Stimulated activated CD4-positive, alpha-beta T cell treated with anti-CD3 and anti-CD28 coated beads, Interleukin-4, amount 100 ng/mL, for 4 hours (primary cell): ENCODE measurements at regions not wholly inside any gene's neighbourhood (a gene's known extent, or its start where the extent isn't known, plus 50 kb on each side); places are given as distances from the start of the nearest gene placed in this dataset.

Experiments used
- DNase-seq, 2 experiments: peaks; one replicate each; pipeline ENCODE4 v3.0.0-alpha.2; 2020

- no peak for DNase-seq
Observed at GRCh38 chr11:122309262-122309925, 193.4 kb upstream of the BLID start.

- DNase-seq: no peak
Observed at GRCh38 chr11:122308226-122308625, 192.2 kb upstream of the BLID start.

- no peak for DNase-seq
Observed at GRCh38 chr11:122307476-122308035, 191.5 kb upstream of the BLID start.

- no peak for DNase-seq
Observed at GRCh38 chr11:122306831-122307391, 190.9 kb upstream of the BLID start.

GRCh38 chr11:122305426-122306320 is 189.7 kb upstream of the BLID start:
- DNase-seq: no peak

- DNase-seq: no peak
Observed at GRCh38 chr11:122304973-122305372, 189.0 kb upstream of the BLID start.

GRCh38 chr11:122304306-122304705 is 188.3 kb upstream of the BLID start:
- no peak for DNase-seq

- DNase-seq: no peak
Observed at GRCh38 chr11:122294041-122294440, 178.0 kb upstream of the BLID start.

GRCh38 chr11:122293296-122294023 is 177.4 kb upstream of the BLID start:
- no peak for DNase-seq

GRCh38 chr11:122287401-122287800 is 171.4 kb upstream of the BLID start:
- DNase-seq: no peak

- no peak for DNase-seq
Observed at GRCh38 chr11:122285070-122285988, 169.3 kb upstream of the BLID start.

- DNase-seq: no peak
Observed at GRCh38 chr11:122280870-122281269, 164.9 kb upstream of the BLID start.

GRCh38 chr11:122279194-122279593 is 163.2 kb upstream of the BLID start:
- DNase-seq: no peak

GRCh38 chr11:122277493-122277892 is 161.5 kb upstream of the BLID start:
- no peak for DNase-seq

- DNase-seq: no peak
Observed at GRCh38 chr11:122276221-122276620, 160.2 kb upstream of the BLID start.

GRCh38 chr11:122275508-122275907 is 159.5 kb upstream of the BLID start:
- DNase-seq: no peak

- DNase-seq: no peak
Observed at GRCh38 chr11:122273476-122274191, 157.6 kb upstream of the BLID start.

GRCh38 chr11:122271745-122272144 is 155.7 kb upstream of the BLID start:
- DNase-seq: no peak

- no peak for DNase-seq
Observed at GRCh38 chr11:122271137-122271536, 155.1 kb upstream of the BLID start.

- no peak for DNase-seq
Observed at GRCh38 chr11:122270535-122270934, 154.5 kb upstream of the BLID start.

GRCh38 chr11:122269824-122270223 is 153.8 kb upstream of the BLID start:
- DNase-seq: no peak
